ENCODE measurements at regions not wholly inside any gene's neighbourhood (a gene's known extent, or its start where the extent isn't known, plus 50 kb on each side); places are given as distances from the start of the nearest gene placed in this dataset.

DNA sequence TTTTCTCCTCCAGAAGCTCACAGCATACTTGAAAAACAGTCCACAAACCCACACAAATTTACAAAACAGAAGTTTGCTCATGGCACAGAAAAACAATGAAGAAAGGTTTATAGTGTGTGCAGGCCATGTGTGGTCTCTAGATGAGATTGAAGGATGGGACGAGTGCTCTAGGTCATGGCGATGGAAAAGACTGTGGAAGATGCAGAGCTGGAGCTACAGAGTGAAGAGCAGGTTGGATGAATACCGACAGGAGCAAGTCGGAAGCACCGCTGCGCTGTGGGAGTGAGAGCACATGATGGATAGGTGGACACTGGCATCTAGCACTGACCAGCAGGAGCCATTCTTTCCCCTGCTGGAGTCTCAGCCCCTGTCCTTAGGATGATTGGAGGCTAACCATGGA is 534.7 kb upstream of the RAB6C start:
- no peak for DNase-seq (ENCODE audit: low read depth in 4 of 4, low spot score in 3 of 4)

DNA sequence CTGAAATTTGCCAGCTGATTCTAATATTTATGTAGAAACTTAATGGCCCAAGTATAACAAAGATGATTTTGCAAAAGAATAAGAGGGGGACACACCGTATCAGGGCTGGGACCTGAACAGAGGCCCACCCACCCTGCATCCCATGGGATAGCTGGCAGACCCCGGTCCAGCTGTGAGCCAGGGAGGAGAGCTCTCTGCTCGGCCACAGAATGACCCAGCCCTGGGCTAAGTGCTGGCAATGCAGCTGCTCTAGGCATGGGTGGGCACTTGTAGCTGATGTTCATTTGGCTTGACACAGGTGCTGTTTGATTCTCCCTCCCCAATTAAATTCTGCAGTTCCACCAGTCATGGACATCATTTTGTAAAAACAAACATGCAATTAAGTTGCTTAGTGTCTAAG is 522.8 kb upstream of the RAB6C start:
- no peak for DNase-seq (ENCODE audit: low read depth in 4 of 4, low spot score in 3 of 4)

DNA sequence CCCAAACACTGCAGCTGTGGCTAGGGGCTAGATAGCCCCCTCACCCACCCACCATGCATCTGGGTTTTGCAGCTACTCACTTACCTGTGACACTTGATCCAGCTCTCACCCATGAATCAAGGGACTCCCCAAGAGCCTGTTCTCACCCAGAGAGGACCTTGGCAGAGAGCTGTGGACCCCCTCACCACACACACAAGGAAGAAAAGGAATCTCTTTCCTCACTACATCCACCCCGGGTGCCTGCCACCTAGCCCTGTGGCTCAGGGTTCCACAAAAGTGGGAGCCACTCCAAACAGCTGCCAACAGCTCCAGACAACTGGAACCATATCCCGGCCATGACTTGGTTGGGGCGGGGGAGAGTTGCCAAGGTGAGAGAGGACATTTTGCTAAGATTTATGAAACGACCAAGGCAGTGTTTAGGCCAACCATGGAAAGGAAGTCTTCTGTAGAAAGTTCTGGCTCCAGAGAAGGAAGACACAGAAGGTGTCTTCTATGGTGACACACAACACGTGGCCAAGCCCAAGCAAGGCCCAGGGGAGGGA is 522.1 kb upstream of the RAB6C start:
- DNase-seq (ENCODE audit: low read depth in 4 of 4, low spot score in 3 of 4): no peak

DNA sequence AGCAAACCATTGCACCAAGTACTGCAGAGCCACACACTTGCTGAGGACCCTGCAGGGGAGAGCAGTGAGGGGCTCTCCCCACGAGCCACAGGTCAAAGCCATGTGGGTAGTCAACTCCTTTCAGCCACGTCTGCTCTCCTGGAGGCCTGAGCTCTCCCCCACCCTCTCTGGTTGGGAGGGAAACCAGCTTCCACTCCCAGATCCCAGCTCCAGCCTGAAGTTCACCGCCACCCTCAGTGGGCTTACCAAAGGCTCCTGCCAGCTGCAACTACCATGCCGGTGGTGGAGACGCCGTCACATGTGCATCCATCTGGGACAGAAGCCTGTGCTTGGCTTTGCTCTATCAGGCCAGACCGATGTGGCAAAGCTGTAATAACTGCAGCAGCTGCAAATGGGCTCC is 521.5 kb upstream of the RAB6C start:
- no peak for DNase-seq (ENCODE audit: low read depth in 4 of 4, low spot score in 3 of 4)

DNA sequence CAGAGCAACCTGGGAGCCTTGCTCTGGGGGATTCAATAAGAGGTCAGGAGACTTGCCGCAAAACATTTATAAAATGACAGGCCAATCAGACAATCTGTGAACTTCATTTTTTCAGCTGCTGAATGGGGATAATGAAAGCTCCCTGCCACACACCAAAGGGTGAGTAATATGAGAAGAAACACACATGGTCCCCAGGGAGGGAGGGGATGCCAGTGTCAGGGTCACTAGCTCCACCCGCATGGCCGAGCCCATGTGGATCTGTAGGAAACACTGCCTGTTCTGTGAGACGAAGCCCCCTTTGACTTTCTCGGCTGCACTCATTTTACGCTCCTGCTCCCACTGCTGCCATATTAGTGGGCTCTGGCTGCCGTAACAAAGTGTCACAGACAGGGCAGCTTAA is 521.0 kb upstream of the RAB6C start:
- no peak for DNase-seq (ENCODE audit: low read depth in 4 of 4, low spot score in 3 of 4)

DNA sequence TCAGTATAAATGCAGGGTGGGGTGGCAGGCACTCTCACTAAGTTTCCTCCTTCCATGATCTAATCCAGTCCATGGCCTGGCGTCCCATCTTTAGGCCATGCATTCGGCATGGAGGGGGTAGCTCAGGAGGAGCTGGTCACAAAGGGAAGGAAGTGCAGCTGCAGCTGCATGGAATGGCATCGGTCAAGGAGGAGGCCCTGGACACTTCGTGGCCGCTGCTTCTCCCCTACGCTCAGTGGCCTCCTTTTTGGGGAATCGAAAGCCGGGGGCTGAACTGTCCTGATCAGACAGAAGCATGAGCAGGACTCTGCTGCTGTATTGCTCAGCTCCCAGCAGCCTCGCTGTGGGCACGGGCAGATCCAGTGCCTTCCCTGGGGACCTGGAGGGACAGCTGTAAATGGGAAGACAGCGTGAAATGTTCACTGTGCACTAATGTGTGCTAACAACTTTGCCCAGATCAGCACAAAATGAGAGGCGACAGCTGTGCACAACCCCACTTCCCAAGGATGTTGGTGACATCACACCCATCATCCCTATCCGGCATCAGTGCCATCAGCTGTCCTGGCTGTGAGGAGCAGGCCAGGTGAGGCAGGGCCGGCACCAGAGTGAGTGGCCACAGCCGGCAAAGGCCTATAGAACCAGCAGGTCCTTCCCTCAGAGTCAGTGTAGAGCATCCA is 520.1 kb upstream of the RAB6C start:
- DNase-seq (ENCODE audit: low read depth in 4 of 4, low spot score in 3 of 4): no peak

DNA sequence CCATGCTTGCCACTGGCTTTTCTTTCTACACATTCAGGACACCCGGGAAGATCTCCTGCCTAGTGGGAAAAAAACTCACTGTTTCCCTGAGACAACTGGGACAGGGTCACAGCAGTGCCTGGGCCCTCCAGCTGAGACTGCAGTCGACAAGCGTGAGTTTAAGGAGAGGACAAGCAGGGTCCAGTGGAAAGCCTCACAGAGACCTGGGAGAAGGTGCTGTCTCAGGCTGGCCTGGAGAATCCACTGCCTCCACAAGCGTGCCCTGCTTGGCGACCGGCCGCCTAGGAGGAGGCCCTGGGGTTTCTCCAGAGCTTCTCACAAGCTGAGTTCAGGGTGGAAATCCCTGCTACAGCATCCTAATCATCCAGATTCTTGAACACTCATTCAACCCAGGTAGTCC is 519.6 kb upstream of the RAB6C start:
- DNase-seq (ENCODE audit: low read depth in 4 of 4, low spot score in 3 of 4): no peak

DNA sequence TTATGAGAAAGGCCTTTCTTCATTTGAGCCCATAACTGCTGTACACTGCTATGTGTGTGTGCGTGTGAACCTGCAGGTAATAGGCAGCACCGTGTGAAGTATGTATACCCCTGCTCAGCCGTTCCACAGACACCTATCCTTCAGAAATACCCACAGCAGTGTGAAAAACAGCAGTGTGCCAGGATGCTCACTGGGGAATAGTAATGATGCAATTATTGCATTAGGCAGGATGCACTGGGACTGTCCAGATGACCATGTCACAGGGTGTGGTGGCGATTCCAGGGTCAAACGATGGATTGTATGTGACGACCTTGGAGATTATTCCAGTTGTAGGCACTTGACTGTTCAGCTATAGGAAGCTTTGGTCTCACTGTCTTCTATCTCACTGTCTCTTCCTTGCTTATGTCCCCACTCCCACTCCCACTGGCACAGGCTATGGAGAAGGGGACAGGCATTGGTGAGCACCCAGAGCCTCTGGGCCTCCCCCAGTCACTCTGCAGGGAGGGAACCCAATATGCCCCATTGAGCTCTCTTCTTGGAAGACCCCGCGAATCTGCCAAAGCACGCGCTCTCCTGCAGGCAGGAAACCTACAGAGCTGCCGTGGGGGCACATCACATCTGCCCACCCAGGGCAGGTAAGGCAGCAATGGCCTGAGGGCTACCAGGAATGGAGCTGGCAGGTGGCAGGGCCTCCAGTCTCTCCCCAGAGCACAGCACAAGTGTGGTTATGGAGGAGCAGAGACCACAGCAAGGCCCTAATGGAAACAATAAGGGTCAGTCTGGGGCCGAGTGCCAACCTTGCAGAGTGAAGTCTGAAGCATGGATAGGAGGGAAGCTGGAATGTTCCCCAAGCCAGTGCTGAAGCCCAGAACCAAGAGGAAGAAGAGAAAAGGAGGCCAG is 518.9 kb upstream of the RAB6C start:
- DNase-seq (ENCODE audit: low read depth in 4 of 4, low spot score in 3 of 4): no peak

DNA sequence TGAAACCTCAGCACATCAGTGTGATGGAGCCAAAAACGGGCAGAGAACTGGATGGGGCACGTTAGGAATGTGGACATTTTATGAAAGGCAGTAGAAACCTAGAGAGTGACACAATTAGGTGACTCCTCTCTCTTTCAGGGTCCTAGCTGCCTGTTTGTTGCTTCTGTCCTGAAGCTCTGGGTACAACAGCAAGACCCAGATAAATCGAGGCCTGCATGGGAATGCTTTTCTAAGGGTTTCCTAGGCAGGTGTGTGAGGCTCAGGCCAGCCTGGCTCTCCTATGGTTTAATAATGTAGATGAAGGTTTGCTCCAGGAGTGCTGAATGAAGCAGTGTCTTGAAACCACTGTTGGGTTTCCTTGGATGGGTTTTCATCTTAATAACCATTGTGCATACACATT is 517.1 kb upstream of the RAB6C start:
- DNase-seq (ENCODE audit: low read depth in 4 of 4, low spot score in 3 of 4): no peak

DNA sequence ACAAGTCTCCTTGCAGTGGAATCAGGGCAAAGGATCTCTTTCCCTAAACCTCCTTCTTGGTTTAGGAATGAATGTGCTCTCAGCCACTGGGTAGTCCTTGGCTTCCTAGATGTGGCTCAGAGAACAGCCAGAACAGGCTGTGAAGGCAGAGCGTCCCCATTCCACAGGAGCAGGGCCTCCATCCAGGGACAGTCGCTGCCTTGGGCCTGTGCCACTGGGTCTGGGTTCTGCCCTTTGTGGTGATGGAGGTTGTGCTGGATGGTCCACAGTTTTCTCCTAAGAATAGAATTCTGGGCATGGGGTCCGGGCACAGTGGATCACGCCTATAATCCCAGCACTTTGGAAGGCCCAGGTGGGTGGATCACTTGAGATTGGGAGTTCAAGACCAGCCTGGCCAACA is 516.5 kb upstream of the RAB6C start:
- no peak for DNase-seq (ENCODE audit: low read depth in 4 of 4, low spot score in 3 of 4)

DNA sequence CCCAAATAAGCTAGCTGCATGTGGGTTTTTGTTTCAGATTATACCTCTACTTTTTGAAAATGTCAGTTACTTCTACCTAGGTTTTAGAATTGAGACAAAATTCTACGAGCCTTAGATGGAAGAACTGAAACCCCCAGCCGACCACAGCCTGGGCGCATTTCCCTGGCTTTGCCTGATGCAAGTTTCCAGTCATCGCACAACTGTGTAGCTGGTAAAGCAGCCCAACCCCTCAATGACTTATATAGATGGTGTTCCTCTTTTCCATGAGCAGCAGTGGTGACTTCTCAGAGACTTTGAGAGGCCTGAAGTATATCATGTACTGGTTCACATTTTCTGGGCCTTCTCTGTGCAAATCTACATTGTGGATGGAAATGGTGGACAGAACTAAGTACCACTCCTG is 515.4 kb upstream of the RAB6C start:
- no peak for DNase-seq (ENCODE audit: low read depth in 4 of 4, low spot score in 3 of 4)

DNA sequence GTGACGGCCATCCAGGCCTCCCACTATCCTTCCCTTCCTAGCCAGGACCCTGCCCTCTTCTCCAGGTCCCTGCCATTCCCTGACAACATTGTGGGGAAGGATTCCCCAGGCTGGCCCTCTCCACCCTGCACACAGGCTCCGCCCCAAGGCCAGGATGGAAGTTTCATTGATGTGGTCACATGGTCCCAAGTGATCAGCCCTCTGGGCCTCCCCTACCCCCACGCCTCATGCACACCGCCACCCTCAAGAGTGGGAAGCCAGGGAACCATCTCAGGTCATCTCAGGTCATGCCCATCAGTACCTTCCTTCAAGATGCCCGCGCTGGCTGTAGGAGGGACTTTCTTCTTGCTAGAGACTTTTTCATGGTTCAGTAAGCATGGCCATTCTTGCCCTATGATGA is 514.8 kb upstream of the RAB6C start:
- no peak for DNase-seq (ENCODE audit: low read depth in 4 of 4, low spot score in 3 of 4)

DNA sequence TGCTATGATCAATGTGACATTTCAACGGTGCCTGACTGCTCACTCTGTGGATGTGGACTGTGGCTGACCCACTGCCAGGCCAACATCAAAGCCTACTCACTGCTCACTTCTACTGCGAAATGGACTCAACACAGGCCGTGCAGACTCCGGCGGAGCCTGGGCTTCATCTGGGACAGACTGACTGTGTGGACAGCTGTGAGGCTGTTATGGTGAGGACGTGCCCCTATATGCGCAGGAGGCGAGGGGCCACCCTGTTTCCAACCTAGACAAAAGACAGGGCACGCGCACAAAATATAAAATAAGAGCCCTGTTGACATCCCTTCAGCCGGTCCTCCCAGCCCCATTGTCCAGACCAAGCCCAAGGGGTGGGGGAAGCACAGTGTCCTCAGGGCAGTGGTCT is 514.4 kb upstream of the RAB6C start:
- no peak for DNase-seq (ENCODE audit: low read depth in 4 of 4, low spot score in 3 of 4)

DNA sequence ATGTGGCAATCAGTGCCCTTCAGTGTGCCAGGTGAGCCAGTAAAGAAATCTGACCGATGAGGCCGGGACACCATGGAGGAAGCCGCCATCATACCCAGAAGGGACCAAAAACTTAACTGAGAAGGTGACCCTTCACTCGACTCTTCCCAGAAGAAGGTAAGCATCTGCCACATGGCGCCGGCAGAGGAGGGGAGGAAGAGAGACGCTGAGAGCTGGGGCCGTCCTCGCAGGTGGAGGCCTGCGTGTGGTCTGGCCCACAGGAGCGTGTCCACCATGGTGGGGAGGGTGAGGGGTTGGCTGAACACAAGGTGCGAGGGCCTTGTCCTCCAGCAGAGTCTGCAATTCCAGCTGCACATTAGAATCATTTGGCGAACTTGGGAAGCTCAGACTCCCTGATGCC is 513.1 kb upstream of the RAB6C start:
- no peak for DNase-seq (ENCODE audit: low read depth in 4 of 4, low spot score in 3 of 4)

DNA sequence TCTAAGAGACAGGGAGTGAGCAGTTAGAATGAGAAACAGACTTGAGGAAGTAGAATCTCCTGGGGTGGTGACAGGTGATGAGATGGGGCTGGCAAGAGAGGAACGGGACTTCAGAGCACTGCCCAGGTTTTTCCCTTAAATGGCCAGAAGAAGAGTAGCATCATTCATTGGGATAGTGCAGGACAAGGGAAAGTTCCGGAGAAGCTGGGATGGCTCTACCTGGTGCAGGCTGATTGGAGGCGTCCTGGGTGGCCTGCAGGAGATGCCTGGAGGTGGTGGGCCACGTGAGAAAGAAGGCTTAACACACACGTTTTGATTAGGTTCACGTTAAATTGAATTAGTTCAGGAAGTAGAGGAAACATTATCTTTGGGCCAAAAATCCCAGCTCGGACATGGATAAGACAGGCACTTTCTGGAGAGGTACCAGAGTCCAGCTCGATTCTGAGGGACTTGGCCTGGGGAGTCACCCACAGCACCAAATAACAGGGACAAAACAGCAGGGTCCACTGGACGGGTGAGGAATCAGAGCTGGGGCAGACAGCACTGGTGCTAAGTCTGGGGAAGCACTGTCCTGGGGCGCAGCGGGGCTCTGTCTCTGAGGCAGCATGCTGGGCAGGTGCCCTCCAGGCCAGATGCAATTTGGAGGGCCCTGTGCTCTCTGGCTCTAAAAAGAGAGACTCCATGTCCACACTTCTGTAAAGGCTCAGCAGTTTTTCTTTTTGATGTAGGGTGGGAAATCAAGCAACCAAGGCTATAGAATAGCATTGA is 512.3 kb upstream of the RAB6C start:
- DNase-seq (ENCODE audit: low read depth in 4 of 4, low spot score in 3 of 4): no peak

DNA sequence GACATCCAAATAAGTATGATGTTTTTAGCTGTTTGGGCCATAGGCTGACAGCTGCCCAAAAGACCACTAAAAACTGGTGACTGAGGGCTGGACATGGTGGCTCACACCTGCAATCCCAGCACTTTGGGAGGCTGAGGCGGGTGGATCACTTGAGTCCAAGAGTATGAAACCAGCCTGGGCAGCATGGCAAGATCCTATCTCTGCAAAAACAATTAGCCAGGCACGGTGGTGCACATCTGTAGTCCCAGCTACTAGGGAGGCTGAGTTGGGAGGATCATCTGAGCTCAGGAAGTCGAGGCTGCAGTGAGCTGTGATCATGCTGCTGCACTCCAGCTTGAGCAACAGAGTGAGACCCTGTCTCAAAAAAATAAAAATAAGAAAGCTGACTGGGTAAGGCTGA is 511.5 kb upstream of the RAB6C start:
- DNase-seq (ENCODE audit: low read depth in 4 of 4, low spot score in 3 of 4): no peak

DNA sequence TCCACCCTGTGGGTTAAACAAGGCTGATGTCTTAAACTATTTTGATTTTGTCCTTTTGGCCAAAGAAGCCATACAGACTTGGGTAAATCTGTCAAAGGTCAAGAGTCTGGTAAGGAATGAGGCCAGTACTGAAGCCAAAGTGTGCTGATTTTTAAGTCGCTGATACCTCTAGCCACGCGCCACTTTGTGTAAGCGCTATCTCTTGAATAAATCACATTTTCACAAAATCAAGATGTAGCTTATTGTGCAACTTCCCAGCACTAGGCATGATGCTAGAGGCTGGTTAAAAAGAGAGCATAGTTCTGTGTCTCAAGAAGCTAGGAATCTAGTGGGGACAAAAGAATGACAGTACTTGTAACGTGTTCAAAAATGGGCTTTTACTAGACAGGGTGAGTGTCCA is 510.6 kb upstream of the RAB6C start:
- DNase-seq (ENCODE audit: low read depth in 4 of 4, low spot score in 3 of 4): no peak

DNA sequence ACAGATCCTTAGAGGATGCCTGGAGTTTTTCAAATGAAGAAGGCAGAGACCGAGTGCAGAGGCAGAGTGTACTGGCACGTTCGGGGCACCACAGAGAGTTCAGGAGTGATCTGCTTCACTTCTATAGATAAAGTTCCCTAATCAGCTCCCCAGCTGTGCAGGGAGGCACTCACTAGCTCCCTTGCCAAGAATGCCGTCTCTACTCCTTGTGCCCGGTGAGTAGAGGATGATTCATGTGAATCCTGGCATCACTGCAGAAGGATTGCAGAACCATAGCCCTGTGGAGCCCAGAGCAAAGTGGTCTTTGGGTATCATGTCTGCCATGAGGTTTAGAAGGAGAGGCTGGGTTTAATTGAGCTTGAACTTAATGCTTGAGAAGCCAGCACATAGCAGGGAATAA is 510.1 kb upstream of the RAB6C start:
- DNase-seq (ENCODE audit: low read depth in 4 of 4, low spot score in 3 of 4): no peak

DNA sequence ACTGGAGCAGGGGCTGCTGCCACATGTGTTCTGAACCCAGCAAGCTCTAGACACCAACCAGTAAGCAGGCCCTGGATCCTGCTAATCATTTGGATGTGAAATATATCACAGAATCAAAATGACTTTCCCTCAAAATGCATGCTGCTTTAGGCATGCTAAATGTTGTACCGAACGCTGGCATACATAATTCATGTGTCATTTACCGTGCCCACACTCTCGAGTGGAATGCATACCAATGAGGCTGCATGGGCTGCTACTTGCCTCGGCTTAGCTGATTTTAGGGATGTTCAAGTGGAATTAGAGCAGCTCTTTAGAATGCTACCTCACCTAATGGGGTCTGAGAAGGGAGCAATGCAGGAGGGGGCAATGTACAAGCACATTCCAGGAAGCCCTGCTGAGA is 509.6 kb upstream of the RAB6C start:
- no peak for DNase-seq (ENCODE audit: low read depth in 4 of 4, low spot score in 3 of 4)

DNA sequence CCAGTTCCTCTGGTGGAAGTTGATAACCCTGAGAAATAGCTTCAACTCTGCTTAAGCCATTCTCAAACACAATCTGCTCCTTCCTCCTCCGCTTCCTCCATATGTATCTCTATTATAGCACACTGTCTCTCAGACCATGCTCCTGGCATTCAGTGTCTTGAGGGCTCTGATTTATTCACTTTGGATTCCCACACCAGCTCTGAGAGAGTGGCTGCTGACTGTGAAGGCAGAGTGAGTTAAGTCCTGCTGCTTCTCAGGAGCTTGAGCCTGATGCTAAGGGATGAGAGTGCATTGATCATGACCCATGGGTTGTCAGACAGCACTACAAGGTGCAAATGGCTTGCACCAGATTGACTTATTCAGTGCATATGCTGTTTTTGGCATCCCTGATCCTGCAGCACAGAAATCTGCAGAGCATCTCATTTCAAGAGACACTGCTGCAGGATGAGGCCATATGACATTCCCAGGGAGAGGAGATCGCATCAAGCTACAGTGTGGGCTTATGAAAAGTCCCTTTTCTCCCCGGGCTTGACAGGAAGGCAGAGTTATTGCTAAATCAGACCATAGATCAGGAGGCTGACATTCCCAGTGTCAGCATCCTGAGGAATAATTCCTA is 500.5 kb upstream of the RAB6C start:
- DNase-seq (ENCODE audit: low read depth in 4 of 4, low spot score in 3 of 4): no peak

DNA sequence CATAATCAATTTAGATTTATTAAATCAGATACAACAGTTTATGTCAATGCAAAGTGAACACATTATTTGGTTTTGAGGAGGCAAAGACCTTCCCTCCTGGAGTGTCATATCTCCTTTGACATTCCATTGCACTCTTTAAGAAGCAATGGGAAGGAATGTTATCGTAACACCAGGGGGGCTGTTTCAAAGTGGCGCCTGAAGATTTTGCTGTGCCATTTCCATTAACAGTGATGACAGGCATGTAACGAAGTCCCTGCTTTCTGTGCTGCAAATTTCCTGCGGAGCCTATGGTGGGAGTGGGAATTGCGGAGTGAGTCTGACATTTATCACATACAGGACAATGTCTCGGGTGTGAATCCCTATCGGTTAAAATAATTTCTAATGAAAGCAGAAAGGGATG is 499.6 kb upstream of the RAB6C start:
- DNase-seq (ENCODE audit: low read depth in 4 of 4, low spot score in 3 of 4): no peak
